ENCODE measurements at regions not wholly inside any gene's neighbourhood (a gene's known extent, or its start where the extent isn't known, plus 50 kb on each side); places are given as distances from the start of the nearest gene placed in this dataset.

DNA sequence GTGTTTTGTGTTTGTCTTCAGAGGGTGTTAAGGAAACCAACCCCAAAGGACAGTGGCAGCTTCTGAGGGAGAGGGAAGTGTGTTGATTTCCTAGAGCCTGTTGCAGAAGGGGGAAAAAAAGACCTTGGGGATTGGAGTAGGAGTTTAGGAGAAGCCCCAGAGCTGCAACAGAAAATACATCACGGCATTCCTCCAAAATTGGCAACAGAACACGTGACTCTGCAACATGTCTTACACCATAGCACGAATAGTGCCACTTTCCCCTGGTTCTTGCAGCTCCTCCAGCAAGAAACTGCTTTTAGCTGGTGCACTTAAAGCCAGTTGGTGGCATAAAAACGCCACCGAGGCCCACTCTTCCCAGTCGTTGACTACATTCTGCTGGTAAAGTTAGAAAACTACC lies 473.0 kb downstream of the CD83 start:
- TF ChIP-seq EZH2phosphoT487 (IDR thresholded peaks at IDR 0.05; ENCODE audit: insufficient read depth, low read depth), result no peak
- no peak for TF ChIP-seq EZH2 (IDR thresholded peaks at IDR 0.05; ENCODE audit: insufficient read depth, poor library complexity, severe bottlenecking)

All from GM23248 (cell line).